ENCODE measurements at regions not wholly inside any gene's neighbourhood (a gene's known extent, or its start where the extent isn't known, plus 50 kb on each side); places are given as distances from the start of the nearest gene placed in this dataset.

DNA sequence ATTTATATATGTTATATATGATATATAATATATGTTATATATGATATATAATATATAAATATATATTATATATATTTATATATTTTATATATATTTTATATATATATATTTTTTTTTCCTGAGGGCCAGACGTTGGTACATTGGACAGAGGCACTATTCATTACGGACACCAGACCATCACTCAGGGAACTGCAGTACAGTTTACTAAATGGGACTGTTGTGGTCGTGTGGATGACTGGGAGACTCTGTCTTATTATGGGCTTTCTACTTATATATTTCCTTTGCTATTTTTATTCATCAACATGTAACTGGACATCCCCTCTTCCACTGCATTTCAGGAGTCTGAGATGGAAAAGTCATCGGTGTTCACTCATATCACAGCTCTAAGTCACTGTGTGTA, 87.1 kb upstream of the PRKCQ start:
- no peaks in the 10 kb centered on the region for H3K4me1 ChIP-seq (ENCODE audit: insufficient read depth)
- H3K36me3 ChIP-seq (ENCODE audit: insufficient read depth) = no peaks in the 10 kb centered on the region
- WGBS = 47% methylated on average over 4 of the region's 4 CpGs
- DNase-seq (ENCODE audit: extremely low spot score) = no peak
- no peak overlapping the region for H3K27ac ChIP-seq (ENCODE audit: low read depth)
- no peak overlapping the region for H3K4me3 ChIP-seq (ENCODE audit: low read depth, low read length)

DNA sequence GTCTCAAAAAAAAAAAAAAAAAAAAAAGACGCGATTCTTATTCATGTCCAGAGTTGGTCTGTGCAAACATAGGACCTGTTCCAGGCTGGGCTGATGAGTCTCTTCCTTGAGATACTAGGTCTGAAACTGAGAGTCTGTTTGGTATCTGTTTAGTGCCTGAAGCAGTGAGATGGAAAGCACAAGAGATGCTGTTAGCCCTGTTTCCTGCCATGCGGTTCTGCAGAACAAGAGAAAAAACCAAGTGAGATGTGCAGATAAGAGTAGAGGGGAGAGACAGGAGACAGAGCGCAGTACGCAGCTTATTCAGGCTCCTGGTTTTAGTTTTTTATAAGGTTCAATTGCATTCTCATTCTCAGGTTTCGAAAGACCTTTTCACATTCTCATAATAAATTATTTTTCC, 85.8 kb upstream of the PRKCQ start:
- no peak for DNase-seq (ENCODE audit: extremely low spot score)
- H3K4me1 ChIP-seq (ENCODE audit: insufficient read depth) = no peaks in the 10 kb centered on the region
- H3K36me3 ChIP-seq (ENCODE audit: insufficient read depth) = no peaks in the 10 kb centered on the region

DNA sequence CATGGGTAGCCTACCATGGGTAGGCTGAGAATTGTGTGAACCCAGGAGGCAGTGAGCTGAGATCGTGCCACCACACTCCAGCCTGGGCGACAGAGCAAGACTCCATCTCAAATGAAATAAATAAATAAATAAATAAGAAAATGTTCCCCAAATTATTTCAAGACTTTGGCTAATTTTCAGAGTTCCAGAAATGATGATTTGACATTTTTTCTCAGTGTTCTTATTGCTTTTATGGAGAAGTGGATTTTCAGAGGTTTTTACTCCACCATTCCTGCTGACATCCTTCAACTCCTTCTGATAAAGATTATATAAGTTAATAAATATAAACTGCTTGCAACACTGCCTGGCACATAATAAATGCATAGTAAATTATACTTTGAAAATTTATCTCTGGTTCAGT, 80.4 kb upstream of the PRKCQ start:
- H3K4me3 ChIP-seq (ENCODE audit: low read depth, low read length) = no peak overlapping the region
- H3K27ac ChIP-seq (ENCODE audit: low read depth) = no peak overlapping the region
- H3K4me1 ChIP-seq (ENCODE audit: insufficient read depth) = no peaks in the 10 kb centered on the region
- 92% methylated on average over 2 of the region's 2 CpGs for WGBS
- no peaks in the 10 kb centered on the region for H3K36me3 ChIP-seq (ENCODE audit: insufficient read depth)
- DNase-seq (ENCODE audit: extremely low spot score) = no peak

More for the DNA sequence above, 85.8 kb upstream of the PRKCQ start:
- 59% methylated on average over 6 of the region's 6 CpGs for WGBS
- no peak overlapping the region for H3K27ac ChIP-seq (ENCODE audit: low read depth)
- H3K4me3 ChIP-seq (ENCODE audit: low read depth, low read length) = no peak overlapping the region

DNA sequence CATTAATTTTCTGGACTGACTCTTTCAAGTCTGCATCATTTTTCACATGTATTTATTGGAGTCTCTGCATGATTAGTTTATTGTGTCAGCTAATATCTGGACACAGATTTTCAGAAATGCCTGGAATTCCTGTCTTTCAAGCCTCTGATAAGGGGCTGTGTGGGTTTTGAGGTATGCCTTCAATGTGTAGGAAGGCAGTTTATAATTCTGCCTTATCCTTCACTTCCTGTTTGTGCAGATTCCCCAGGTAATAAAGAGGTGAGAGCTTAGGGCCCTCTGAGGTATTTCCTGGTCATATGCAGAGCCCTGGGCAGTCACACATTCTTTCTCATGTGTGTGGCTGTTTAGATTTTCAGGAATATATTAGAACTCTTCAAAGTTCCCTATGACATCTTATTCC, 79.4 kb upstream of the PRKCQ start:
- H3K4me3 ChIP-seq (ENCODE audit: low read depth, low read length) = no peak overlapping the region
- no peaks in the 10 kb centered on the region for H3K4me1 ChIP-seq (ENCODE audit: insufficient read depth)
- no peaks in the 10 kb centered on the region for H3K36me3 ChIP-seq (ENCODE audit: insufficient read depth)
- no peak for DNase-seq (ENCODE audit: extremely low spot score)
- no peak overlapping the region for H3K27ac ChIP-seq (ENCODE audit: low read depth)

DNA sequence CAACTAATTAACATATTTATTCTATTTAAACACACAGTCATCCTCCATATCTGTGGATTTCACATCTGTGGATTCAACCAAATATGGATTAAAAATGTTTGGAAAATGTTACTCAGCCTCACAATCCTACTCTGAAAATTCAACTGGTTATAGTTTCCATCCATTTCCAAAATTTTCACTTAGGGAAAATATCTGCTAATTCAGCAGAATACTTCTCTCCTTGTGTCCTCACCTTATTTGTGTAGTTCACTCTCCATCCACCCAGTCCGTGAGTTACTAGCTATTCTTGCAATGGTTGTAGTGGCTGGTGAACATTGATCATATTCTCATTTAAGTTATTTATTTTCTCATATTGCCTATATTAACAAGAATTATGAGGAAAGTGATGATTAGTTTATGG, 77.6 kb upstream of the PRKCQ start:
- WGBS = 94% methylated on average over 1 of the region's 1 CpG
- DNase-seq (ENCODE audit: extremely low spot score) = no peak
- no peaks in the 10 kb centered on the region for H3K4me1 ChIP-seq (ENCODE audit: insufficient read depth)
- no peak overlapping the region for H3K27ac ChIP-seq (ENCODE audit: low read depth)
- no peak overlapping the region for H3K4me3 ChIP-seq (ENCODE audit: low read depth, low read length)
- H3K36me3 ChIP-seq (ENCODE audit: insufficient read depth) = no peaks in the 10 kb centered on the region

DNA sequence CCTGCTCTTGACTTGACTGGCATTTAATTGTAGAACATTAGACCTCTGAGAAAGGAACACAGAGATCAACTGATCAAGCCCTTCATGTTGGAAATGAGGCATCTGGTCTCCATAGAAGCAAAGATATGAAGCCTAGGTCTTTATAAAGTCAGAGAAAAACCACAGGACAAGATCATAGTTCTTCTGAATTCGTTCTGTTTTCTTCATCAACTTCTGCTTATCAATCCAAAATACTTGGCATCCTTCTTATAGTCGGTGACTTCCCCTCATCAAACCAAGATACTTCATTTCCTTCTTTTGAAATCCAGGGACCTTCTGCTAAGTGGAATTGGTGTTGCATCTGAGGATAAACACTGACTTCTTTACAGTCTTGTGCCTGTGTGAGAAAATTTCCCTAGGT, 77.1 kb upstream of the PRKCQ start:
- Histone ChIP-seq H3K36me3 (ENCODE audit: insufficient read depth) (no peaks in the 10 kb centered on the region), H3K4me1 (ENCODE audit: insufficient read depth) (no peaks in the 10 kb centered on the region), H3K27ac (ENCODE audit: low read depth) (no peak overlapping the region), H3K4me3 (ENCODE audit: low read depth, low read length) (no peak overlapping the region)
- WGBS = 69% methylated on average over 2 of the region's 2 CpGs
- DNase-seq (ENCODE audit: extremely low spot score) = no peak

DNA sequence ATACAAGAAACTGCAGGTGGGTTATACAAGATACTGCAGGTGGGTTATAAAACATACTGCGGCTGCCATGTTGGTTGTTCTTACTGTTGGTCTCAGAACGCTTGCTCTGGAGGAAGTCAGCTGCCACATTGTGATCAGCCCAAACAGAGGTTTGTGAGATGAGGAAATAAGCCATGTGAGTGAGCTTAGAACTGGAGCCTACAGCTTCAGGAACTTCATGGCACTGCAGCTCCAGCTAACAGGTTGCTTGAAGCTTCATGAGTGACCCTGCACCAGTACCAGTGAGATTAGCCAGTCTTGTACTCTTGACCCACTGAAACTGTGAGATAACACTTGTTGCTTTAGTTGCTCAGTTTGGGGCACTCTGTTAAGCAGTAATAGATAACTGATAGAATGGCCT, 74.5 kb upstream of the PRKCQ start:
- no peaks in the 10 kb centered on the region for H3K4me1 ChIP-seq (ENCODE audit: insufficient read depth)
- no peak overlapping the region for H3K4me3 ChIP-seq (ENCODE audit: low read depth, low read length)
- 90% methylated on average over 2 of the region's 2 CpGs for WGBS
- DNase-seq (ENCODE audit: extremely low spot score) = no peak
- H3K36me3 ChIP-seq (ENCODE audit: insufficient read depth) = no peaks in the 10 kb centered on the region
- no peak overlapping the region for H3K27ac ChIP-seq (ENCODE audit: low read depth)

DNA sequence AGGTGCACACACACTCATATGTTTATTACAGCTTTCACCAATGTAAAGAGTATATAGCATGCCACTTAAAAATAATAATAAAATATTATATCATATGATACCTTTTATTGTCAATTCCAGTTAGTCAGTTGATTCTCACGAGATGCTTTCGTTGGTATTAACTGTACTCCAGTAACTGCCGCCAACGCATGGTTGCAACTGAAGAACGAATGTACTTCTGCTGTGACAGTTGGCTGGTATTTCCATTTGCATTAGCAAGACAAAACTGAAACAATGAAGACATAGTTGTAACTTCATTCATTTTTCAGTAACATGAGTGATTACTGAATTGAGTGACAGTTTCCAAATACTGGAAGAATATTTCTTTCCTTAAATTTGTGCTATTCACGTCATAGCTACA, 70.5 kb upstream of the PRKCQ start:
- no peak for DNase-seq (ENCODE audit: extremely low spot score)
- no peaks in the 10 kb centered on the region for H3K4me1 ChIP-seq (ENCODE audit: insufficient read depth)
- no peak overlapping the region for H3K27ac ChIP-seq (ENCODE audit: low read depth)
- H3K36me3 ChIP-seq (ENCODE audit: insufficient read depth) = no peaks in the 10 kb centered on the region
- no peak overlapping the region for H3K4me3 ChIP-seq (ENCODE audit: low read depth, low read length)
- 89% methylated on average over 6 of the region's 6 CpGs for WGBS

DNA sequence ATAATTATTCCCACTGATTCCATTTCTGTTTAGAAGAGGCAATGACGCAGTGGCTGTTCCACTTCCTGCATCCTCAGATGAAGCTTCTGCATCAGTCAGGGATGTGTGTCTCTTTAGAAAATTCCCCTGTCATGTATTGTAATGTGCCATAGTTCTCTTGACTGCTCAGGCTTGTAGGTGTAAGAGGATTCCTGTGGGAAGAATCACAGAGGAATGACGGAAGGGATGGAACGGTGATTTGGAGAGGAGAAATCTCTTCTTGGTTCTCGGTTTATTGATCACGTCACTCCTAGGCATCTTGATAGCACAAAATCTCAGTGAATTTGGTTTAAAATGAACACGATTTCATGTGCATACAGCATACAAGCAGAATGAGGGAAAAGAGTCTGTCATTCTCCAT, 69.8 kb upstream of the PRKCQ start:
- Histone ChIP-seq H3K4me3 (ENCODE audit: low read depth, low read length) (no peak overlapping the region), H3K27ac (ENCODE audit: low read depth) (no peak overlapping the region), H3K36me3 (ENCODE audit: insufficient read depth) (no peaks in the 10 kb centered on the region), H3K4me1 (ENCODE audit: insufficient read depth) (no peaks in the 10 kb centered on the region)
- WGBS = 79% methylated on average over 6 of the region's 6 CpGs
- no peak for DNase-seq (ENCODE audit: extremely low spot score)

DNA sequence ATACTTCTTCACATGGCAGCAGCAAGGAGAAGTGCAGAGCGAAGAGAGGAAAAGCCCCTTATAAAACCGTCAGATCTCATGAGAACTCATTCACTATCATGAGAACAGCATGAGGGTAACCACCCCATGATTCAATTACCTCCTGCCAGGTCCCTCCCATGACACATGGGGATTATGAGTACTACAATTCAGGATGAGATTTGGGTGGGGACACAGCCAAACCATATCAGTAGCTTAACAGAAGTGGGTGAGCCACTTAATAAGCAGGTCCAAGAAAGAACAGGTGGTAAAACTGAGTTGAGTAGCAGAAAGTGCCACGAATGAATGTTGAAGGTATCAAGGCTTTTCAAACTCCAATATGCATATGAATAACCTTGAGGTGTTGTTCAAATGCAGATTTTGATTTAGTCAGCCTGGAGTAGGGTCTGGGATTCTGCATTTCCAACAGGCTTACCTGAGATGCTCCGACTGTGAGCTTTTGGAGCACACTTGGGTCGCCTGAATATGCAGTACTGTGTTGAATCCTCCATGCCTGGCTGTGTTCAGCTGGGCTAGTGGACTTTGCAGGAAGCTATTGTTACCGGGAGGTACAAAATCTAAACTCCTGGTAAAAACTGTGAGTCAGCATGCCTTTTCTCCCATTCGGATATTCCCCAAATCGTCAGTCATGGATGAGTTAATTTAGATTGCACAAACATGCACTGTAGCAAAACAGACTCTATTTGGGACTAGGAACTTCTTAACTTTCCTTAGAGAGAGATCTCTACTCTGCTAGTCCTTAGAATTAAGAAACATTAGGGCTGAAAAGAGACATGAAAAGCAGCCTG, 69.0 kb upstream of the PRKCQ start:
- WGBS = 62% methylated on average over 8 of the region's 8 CpGs
- DNase-seq (ENCODE audit: extremely low spot score) = no peak
- H3K36me3 ChIP-seq (ENCODE audit: insufficient read depth) = no peaks in the 10 kb centered on the region
- H3K4me1 ChIP-seq (ENCODE audit: insufficient read depth) = no peaks in the 10 kb centered on the region
- no peak overlapping the region for H3K4me3 ChIP-seq (ENCODE audit: low read depth, low read length)
- no peak overlapping the region for H3K27ac ChIP-seq (ENCODE audit: low read depth)

DNA sequence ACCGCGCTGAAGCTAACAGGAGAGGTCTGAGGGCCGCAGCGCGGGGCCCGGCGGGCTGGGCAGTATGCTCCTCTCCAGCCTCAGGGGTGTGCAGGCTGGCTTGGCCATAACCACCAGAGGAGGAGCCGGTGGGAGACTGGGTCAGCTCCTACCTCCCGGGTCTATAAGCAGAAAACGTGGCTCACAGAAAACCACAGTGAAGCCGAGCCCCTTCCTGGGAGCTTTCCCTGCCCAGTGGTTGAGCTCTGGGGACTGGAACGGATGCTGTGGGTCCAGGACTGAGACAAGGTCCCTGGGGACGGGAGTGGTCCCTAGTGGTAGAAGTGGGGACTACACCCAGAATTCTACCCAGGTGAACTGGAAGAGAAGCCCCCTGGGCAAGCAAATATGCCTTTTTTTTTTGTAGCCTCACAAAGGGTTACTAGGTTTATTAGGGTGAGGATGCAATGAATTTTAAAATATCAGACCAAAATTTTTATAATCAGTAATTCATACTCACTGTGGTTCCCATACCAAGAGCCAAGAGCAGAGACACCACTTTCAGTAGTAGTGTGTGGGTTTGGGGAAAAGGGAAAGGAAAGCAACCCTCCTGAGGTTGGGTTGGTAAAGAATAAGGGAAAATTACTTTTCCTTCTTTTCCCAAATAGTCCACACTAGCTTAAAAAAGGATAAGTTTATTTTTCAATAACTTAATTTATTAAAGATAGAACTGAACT, 67.9 kb upstream of the PRKCQ start:
- Histone ChIP-seq H3K27ac (ENCODE audit: low read depth) (no peak overlapping the region), H3K4me3 (ENCODE audit: low read depth, low read length) (no peak overlapping the region), H3K36me3 (ENCODE audit: insufficient read depth) (no peaks in the 10 kb centered on the region), H3K4me1 (ENCODE audit: insufficient read depth) (no peaks in the 10 kb centered on the region)
- DNase-seq (ENCODE audit: extremely low spot score) = no peak
- WGBS = 51% methylated on average over 13 of the region's 13 CpGs

DNA sequence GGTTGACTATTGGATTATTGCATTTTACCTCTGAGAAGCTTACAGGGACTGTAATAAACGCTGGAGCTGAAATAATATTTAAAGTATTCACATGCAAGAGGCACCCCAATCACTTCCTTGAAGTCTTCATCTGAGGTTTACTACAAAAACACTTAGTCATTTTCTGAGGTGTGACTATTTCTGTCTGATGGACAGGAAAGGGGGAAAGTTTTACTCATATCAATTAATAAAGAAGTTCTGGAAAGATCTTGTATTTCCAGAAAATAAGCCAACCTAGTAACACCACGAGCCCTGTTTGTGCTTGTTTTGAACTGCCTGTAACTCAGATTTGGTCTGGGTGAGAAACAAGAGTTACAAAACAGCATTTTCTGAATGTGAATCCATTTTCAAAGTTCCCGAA, 63.9 kb upstream of the PRKCQ start:
- DNase-seq (ENCODE audit: extremely low spot score) = no peak
- H3K36me3 ChIP-seq (ENCODE audit: insufficient read depth) = no peaks in the 10 kb centered on the region
- 55% methylated on average over 3 of the region's 3 CpGs for WGBS
- H3K4me3 ChIP-seq (ENCODE audit: low read depth, low read length) = no peak overlapping the region
- H3K4me1 ChIP-seq (ENCODE audit: insufficient read depth) = no peaks in the 10 kb centered on the region
- no peak overlapping the region for H3K27ac ChIP-seq (ENCODE audit: low read depth)

DNA sequence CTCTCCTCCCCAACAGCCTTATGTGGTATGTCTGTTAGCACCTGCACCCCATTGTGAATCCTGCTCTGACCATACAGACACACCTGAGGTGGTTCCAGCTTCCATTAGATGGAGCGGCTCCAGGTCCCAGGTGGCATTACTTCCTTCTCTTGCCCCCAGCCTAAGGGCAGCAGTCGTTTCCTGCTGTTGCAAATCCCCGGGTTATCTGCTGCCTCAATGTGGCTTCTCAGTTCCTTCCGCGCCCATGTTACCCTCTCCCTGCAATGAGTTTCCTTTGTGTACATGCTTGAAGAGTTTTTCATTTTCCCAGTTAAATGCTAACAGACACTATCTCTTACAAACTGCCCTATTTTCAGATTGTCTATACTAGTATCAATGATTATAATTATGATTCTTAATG, 62.8 kb upstream of the PRKCQ start:
- no peak for DNase-seq (ENCODE audit: extremely low spot score)
- 81% methylated on average over 5 of the region's 5 CpGs for WGBS

DNA sequence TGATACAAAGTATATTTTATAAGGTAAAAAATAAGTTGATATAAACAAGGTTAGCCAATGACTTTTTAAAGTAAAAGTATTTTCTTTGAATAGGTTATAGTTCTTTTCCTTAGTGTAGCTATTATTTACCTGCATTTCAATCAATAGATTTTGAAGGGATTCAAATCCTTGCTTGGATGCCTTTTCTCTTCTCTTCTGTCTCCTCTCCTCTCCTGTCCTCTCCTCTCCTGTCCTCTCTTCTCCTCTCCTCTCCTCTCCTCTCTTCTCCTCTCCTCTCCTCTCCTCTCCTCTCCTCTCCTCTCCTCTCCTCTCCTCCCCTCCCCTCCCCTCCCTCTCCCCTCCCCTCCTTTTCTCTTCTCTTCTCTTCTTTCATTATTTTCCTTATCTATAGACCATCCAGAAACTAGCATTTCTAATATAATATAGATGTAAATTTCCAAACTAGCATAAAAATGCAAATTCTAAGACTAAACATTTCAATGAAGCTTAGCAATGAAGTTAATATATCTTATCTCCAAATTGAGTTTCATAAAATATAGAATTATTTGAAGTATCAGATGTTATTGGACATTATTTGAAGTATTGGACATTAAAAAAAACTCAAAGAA, 60.5 kb upstream of the PRKCQ start:
- no peak for DNase-seq (ENCODE audit: extremely low spot score)
- H3K4me3 ChIP-seq (ENCODE audit: low read depth, low read length) = no peak overlapping the region
- no peaks in the 10 kb centered on the region for H3K36me3 ChIP-seq (ENCODE audit: insufficient read depth)
- no peaks in the 10 kb centered on the region for H3K4me1 ChIP-seq (ENCODE audit: insufficient read depth)
- no peak overlapping the region for H3K27ac ChIP-seq (ENCODE audit: low read depth)

More for the DNA sequence above, 62.8 kb upstream of the PRKCQ start:
- Histone ChIP-seq H3K4me3 (ENCODE audit: low read depth, low read length) (no peak overlapping the region), H3K27ac (ENCODE audit: low read depth) (no peak overlapping the region), H3K4me1 (ENCODE audit: insufficient read depth) (no peaks in the 10 kb centered on the region), H3K36me3 (ENCODE audit: insufficient read depth) (no peaks in the 10 kb centered on the region)

All from urinary bladder (tissue), 3 donors.